ENCODE measurements at regions not wholly inside any gene's neighbourhood (a gene's known extent, or its start where the extent isn't known, plus 50 kb on each side); places are given as distances from the start of the nearest gene placed in this dataset.
"Not testable (repeated sequence)": the region's sequence is repeated elsewhere in the genome, so short reads cannot be mapped to it uniquely, and the experiment has no call there.

GRCh38 chr9:85199866-85200495 is 530.5 kb downstream of the NTRK2 start:
- no peak for DNase-seq

GRCh38 chr9:85192750-85193149 is 523.2 kb downstream of the NTRK2 start:
- no peak for DNase-seq

- no peak for DNase-seq
These were observed 516.7 kb downstream of the NTRK2 start for GRCh38 chr9:85186218-85186585.

- DNase-seq = no peak
These were observed 516.1 kb downstream of the NTRK2 start for GRCh38 chr9:85185486-85186217.

GRCh38 chr9:85182383-85182782 is 512.9 kb downstream of the NTRK2 start:
- DNase-seq = no peak

GRCh38 chr9:85178474-85178873 is 508.9 kb downstream of the NTRK2 start:
- no peak for DNase-seq

GRCh38 chr9:85173967-85174366 is 504.4 kb downstream of the NTRK2 start:
- no peak for DNase-seq

- no peak for DNase-seq
These were observed 502.8 kb downstream of the NTRK2 start for GRCh38 chr9:85172001-85172978.

- no peak for DNase-seq
These were observed 501.6 kb downstream of the NTRK2 start for GRCh38 chr9:85171163-85171562.

- no peak for DNase-seq
These were observed 498.9 kb downstream of the NTRK2 start for GRCh38 chr9:85168412-85168811.

GRCh38 chr9:85167146-85167545 is 497.6 kb downstream of the NTRK2 start:
- no peak for DNase-seq

GRCh38 chr9:85163825-85164224 is 494.3 kb downstream of the NTRK2 start:
- no peak for DNase-seq

GRCh38 chr9:85163415-85163814 is 493.9 kb downstream of the NTRK2 start:
- DNase-seq = no peak

- DNase-seq = no peak
These were observed 493.3 kb downstream of the NTRK2 start for GRCh38 chr9:85162822-85163221.

- DNase-seq = not testable (repeated sequence)
These were observed 491.4 kb downstream of the NTRK2 start for GRCh38 chr9:85160944-85161343.

- no peak for DNase-seq
These were observed 489.0 kb downstream of the NTRK2 start for GRCh38 chr9:85158512-85158911.

- no peak for DNase-seq
These were observed 488.2 kb downstream of the NTRK2 start for GRCh38 chr9:85157772-85158171.

GRCh38 chr9:85156652-85157051 is 487.1 kb downstream of the NTRK2 start:
- no peak for DNase-seq

GRCh38 chr9:85155352-85155751 is 485.8 kb downstream of the NTRK2 start:
- DNase-seq = no peak

- no peak for DNase-seq
These were observed 482.2 kb downstream of the NTRK2 start for GRCh38 chr9:85151741-85152140.

GRCh38 chr9:85151162-85151561 is 481.6 kb downstream of the NTRK2 start:
- no peak for DNase-seq

- no peak for DNase-seq
These were observed 477.6 kb downstream of the NTRK2 start for GRCh38 chr9:85147046-85147640.

GRCh38 chr9:85142968-85143367 is 473.4 kb downstream of the NTRK2 start:
- peak; percentile 4 for DNase-seq

Data from RPMI8226 (cell line).